ENCODE measurements at regions not wholly inside any gene's neighbourhood (a gene's known extent, or its start where the extent isn't known, plus 50 kb on each side); places are given as distances from the start of the nearest gene placed in this dataset.

DNA sequence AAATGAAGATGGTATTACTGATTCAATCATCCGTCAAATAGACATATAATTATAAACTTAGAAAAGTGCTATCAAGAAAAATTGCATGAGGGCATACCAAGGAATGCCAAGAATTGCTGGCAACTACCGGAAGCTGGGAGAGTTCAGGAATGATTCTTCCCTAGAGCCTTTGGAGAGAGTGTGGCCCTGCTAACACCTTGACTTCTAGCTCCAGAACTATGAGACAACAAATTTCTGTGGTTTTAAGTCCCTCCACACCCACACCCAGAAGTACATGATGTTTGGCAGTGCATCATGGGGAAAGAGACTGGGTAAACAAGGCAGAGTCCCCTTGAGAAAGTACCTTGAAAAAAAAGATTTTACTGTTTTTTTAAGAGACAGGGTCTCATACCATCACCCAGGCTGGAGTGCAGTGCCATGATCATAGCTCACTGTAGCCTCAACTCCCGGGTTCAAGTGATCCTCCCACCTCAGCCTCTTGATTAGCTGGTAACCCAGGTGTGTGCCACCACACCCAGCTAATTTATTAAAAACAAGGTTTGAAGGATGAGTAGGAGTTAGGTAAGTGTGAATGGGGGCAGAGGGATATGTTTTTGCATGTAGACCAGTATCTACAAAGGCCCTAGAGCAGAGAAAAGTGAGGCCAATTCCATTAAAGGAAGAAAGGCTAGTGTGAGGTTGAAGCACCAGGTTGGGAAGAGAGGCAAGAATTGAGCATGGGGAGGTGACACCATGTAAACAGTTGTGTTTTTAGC is 53.1 kb downstream of the GSX2 start:
- Histone ChIP-seq H3K27me3 (ENCODE audit: control insufficient read depth, insufficient read depth, low read length) (no peaks in the 10 kb centered on the region), H3K36me3 (ENCODE audit: control insufficient read depth, insufficient read depth, low read length) (no peaks in the 10 kb centered on the region), H3K4me3 (ENCODE audit: low read depth, low read length) (no peak overlapping the region)
- peak; percentile 41 for DNase-seq (ENCODE audit: low read depth)
- TF ChIP-seq, protein P1, sequence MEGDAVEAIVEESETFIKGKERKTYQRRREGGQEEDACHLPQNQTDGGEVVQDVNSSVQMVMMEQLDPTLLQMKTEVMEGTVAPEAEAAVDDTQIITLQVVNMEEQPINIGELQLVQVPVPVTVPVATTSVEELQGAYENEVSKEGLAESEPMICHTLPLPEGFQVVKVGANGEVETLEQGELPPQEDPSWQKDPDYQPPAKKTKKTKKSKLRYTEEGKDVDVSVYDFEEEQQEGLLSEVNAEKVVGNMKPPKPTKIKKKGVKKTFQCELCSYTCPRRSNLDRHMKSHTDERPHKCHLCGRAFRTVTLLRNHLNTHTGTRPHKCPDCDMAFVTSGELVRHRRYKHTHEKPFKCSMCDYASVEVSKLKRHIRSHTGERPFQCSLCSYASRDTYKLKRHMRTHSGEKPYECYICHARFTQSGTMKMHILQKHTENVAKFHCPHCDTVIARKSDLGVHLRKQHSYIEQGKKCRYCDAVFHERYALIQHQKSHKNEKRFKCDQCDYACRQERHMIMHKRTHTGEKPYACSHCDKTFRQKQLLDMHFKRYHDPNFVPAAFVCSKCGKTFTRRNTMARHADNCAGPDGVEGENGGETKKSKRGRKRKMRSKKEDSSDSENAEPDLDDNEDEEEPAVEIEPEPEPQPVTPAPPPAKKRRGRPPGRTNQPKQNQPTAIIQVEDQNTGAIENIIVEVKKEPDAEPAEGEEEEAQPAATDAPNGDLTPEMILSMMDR (IDR thresholded peaks at IDR 0.05; ENCODE audit: insufficient read depth, low read length, poor library complexity, severe bottlenecking) = no peak

DNA sequence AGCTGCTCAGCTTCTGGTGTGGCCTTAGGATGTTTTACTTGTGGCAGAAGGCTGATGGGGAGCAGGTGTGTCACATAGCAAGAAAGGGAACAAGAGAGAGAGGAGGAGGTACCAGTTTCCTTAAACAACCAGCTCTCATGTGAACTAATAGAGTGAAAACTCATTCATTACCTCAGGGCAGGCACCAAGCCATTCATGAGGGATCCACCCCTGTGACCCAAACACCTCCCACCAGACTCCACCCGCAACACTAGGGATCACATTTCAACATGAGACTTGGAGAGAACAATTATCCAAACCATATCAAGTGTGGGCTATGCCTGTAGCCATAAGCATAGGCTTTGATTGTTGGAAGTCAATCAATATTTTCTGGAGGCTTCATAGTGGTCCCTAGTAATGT is 56.0 kb downstream of the GSX2 start:
- DNase-seq (ENCODE audit: low read depth) = no peak
- no peaks in the 10 kb centered on the region for H3K36me3 ChIP-seq (ENCODE audit: control insufficient read depth, insufficient read depth, low read length)

DNA sequence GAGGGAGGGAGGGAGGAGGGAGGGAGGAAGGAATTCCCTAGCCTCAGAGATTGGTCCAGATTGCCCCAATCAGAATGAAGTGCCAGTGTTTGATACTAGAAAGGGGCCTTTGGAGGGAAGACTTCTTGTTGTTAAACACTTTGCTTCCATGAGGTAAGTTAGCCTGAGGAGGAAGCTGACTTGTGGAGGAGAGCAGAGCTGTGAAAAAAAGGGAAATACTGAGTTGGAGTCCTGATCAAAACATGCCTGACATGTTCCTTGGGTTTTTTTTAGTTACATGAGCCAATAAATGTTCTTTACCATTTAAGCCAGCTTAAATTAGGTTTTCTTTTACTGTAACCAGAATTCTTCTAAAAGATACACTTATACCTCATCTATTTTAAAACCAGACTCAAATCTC is 57.6 kb downstream of the GSX2 start:
- DNase-seq (ENCODE audit: low read depth) = no peak
- H3K4me3 ChIP-seq (ENCODE audit: low read depth, low read length) = no peak overlapping the region
- no peaks in the 10 kb centered on the region for H3K27me3 ChIP-seq (ENCODE audit: control insufficient read depth, insufficient read depth, low read length)
- H3K36me3 ChIP-seq (ENCODE audit: control insufficient read depth, insufficient read depth, low read length) = no peaks in the 10 kb centered on the region
- TF ChIP-seq, protein P1 (IDR thresholded peaks at IDR 0.05; ENCODE audit: insufficient read depth, low read length, poor library complexity, severe bottlenecking) = no peak

More for the DNA sequence above, 56.0 kb downstream of the GSX2 start:
- no peak overlapping the region for H3K4me3 ChIP-seq (ENCODE audit: low read depth, low read length)
- no peaks in the 10 kb centered on the region for H3K27me3 ChIP-seq (ENCODE audit: control insufficient read depth, insufficient read depth, low read length)
- TF ChIP-seq, protein P1 (IDR thresholded peaks at IDR 0.05; ENCODE audit: insufficient read depth, low read length, poor library complexity, severe bottlenecking) = no peak

DNA sequence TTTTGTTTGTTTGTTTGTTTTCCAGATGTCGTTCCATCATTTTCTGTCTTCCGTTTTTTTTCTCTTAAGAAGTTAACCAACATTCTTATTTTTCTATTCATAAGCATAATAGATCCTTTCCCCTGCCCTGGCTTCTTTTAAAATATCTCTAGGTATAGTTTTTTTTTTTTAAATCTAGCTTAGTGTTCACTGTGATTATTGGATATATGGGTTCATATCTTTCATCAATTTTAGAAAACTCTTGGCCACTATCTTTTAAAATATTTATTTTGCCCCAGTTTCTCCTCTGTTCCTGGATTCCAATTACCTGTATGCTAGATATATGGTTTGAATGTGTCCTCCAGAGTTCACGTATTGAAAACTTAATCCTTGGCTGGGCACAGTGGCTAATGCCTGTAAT is 59.6 kb downstream of the GSX2 start:
- no peaks in the 10 kb centered on the region for H3K36me3 ChIP-seq (ENCODE audit: control insufficient read depth, insufficient read depth, low read length)
- TF ChIP-seq, protein P1 (IDR thresholded peaks at IDR 0.05; ENCODE audit: insufficient read depth, low read length, poor library complexity, severe bottlenecking) = no peak
- no peak overlapping the region for H3K4me3 ChIP-seq (ENCODE audit: low read depth, low read length)
- DNase-seq (ENCODE audit: low read depth) = no peak
- H3K27me3 ChIP-seq (ENCODE audit: control insufficient read depth, insufficient read depth, low read length) = no peaks in the 10 kb centered on the region

DNA sequence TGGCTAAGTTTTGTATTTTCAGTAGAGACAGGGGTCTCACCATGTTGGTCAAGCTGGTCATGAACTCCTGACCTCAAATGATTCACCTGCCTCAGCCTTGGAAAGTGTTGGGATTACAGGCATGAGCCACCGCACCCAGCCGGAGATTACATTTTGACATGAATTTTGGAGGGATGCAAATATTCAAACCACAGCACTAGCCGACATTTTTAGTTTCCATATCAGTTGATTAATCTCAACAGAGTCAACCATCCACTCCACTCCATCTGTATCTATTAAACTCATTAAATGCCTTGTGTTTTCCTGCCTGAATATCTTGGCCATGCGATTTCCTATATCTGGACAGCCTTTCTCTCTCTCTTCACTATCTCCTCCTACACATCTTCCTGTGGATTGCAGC is 64.1 kb upstream of the PDGFRA start:
- no peak for DNase-seq (ENCODE audit: low read depth)
- H3K27me3 ChIP-seq (ENCODE audit: control insufficient read depth, insufficient read depth, low read length) = no peaks in the 10 kb centered on the region
- TF ChIP-seq, protein P1 (IDR thresholded peaks at IDR 0.05; ENCODE audit: insufficient read depth, low read length, poor library complexity, severe bottlenecking) = no peak

DNA sequence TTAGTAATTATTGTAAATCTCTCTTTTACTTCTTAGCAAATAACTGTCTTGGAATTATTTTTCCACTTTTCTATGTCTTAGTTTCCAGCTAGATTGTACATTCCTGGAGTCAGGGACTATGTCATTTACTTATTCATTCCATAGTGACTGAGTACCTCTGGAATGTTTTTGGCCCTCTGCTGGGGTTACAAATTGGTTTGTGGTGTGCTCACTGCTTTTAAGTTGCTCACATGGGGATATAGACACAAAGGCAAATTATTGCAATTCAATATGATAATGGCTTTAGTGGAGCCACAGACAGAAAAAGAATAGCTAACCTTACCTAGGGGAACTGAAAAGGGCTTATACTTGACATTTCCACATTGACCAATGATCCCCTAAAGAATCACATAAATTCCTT is 63.7 kb upstream of the PDGFRA start:
- H3K4me3 ChIP-seq (ENCODE audit: low read depth, low read length) = no peak overlapping the region
- H3K36me3 ChIP-seq (ENCODE audit: control insufficient read depth, insufficient read depth, low read length) = no peaks in the 10 kb centered on the region
- TF ChIP-seq, protein P1 (IDR thresholded peaks at IDR 0.05; ENCODE audit: insufficient read depth, low read length, poor library complexity, severe bottlenecking) = no peak
- DNase-seq (ENCODE audit: low read depth) = peak; percentile 86
- no peaks in the 10 kb centered on the region for H3K27me3 ChIP-seq (ENCODE audit: control insufficient read depth, insufficient read depth, low read length)

More for the DNA sequence above, 64.1 kb upstream of the PDGFRA start:
- Histone ChIP-seq H3K4me3 (ENCODE audit: low read depth, low read length) (no peak overlapping the region), H3K36me3 (ENCODE audit: control insufficient read depth, insufficient read depth, low read length) (no peaks in the 10 kb centered on the region)

All from kidney epithelial cell (primary cell).